ENCODE measurements at regions not wholly inside any gene's neighbourhood (a gene's known extent, or its start where the extent isn't known, plus 50 kb on each side); places are given as distances from the start of the nearest gene placed in this dataset.
"Not testable (repeated sequence)": the region's sequence is repeated elsewhere in the genome, so short reads cannot be mapped to it uniquely, and the experiment has no call there.

- no peak overlapping the region for H3K27ac ChIP-seq
- no peak for DNase-seq (ENCODE audit: low read depth, low spot score)
Observed at GRCh38 chr6:49004801-49005200, 458.3 kb downstream of the MMUT start.

- H3K27ac ChIP-seq = no peak overlapping the region
- DNase-seq (ENCODE audit: low read depth, low spot score) = no peak
Observed at GRCh38 chr6:49003348-49003747, 459.7 kb downstream of the MMUT start.

GRCh38 chr6:49001856-49002541 is 461.1 kb downstream of the MMUT start:
- no peak for DNase-seq (ENCODE audit: low read depth, low spot score)
- H3K27ac ChIP-seq = no peak overlapping the region

GRCh38 chr6:48998574-48998973 is 464.5 kb downstream of the MMUT start:
- no peak overlapping the region for H3K27ac ChIP-seq
- DNase-seq (ENCODE audit: low read depth, low spot score) = no peak

- DNase-seq (ENCODE audit: low read depth, low spot score) = no peak
- H3K27ac ChIP-seq = no peak overlapping the region
Observed at GRCh38 chr6:48996461-48997119, 466.5 kb downstream of the MMUT start.

GRCh38 chr6:48994811-48995210 is 468.2 kb downstream of the MMUT start:
- DNase-seq (ENCODE audit: low read depth, low spot score) = no peak
- H3K27ac ChIP-seq = no peak overlapping the region

- no peak overlapping the region for H3K27ac ChIP-seq
- DNase-seq (ENCODE audit: low read depth, low spot score) = no peak
Observed at GRCh38 chr6:48990739-48991138, 472.3 kb downstream of the MMUT start.

GRCh38 chr6:48986845-48987244 is 476.2 kb downstream of the MMUT start:
- no peak overlapping the region for H3K27ac ChIP-seq
- no peak for DNase-seq (ENCODE audit: low read depth, low spot score)

GRCh38 chr6:48986105-48986504 is 476.9 kb downstream of the MMUT start:
- no peak for DNase-seq (ENCODE audit: low read depth, low spot score)

GRCh38 chr6:48985025-48985424 is 478.0 kb downstream of the MMUT start:
- H3K27ac ChIP-seq = peak overlapping the region; percentile 49
- DNase-seq (ENCODE audit: low read depth, low spot score) = no peak

More at GRCh38 chr6:48986105-48986504, 476.9 kb downstream of the MMUT start:
- no peak overlapping the region for H3K27ac ChIP-seq

- not testable (repeated sequence) for H3K27ac ChIP-seq; DNase-seq (ENCODE audit: low read depth, low spot score)
Observed at GRCh38 chr6:48983968-48984367, 479.1 kb downstream of the MMUT start.

- no peak overlapping the region for H3K27ac ChIP-seq
- no peak for DNase-seq (ENCODE audit: low read depth, low spot score)
Observed at GRCh38 chr6:48983377-48983776, 479.7 kb downstream of the MMUT start.

- H3K27ac ChIP-seq = no peak overlapping the region
- DNase-seq (ENCODE audit: low read depth, low spot score) = no peak
Observed at GRCh38 chr6:48979806-48980205, 483.2 kb downstream of the MMUT start.

- no peak for DNase-seq (ENCODE audit: low read depth, low spot score)
- no peak overlapping the region for H3K27ac ChIP-seq
Observed at GRCh38 chr6:48979085-48979484, 484.0 kb downstream of the MMUT start.

GRCh38 chr6:48978016-48978415 is 485.0 kb downstream of the MMUT start:
- DNase-seq (ENCODE audit: low read depth, low spot score) = no peak
- H3K27ac ChIP-seq = peak overlapping the region; percentile 5

- no peak for DNase-seq (ENCODE audit: low read depth, low spot score)
- peak overlapping the region; percentile 5 for H3K27ac ChIP-seq
Observed at GRCh38 chr6:48977573-48977972, 485.5 kb downstream of the MMUT start.

- DNase-seq (ENCODE audit: low read depth, low spot score) = no peak
- no peak overlapping the region for H3K27ac ChIP-seq
Observed at GRCh38 chr6:48973491-48973890, 489.6 kb downstream of the MMUT start.

GRCh38 chr6:48961781-48962415 is 501.2 kb downstream of the MMUT start:
- no peak for DNase-seq (ENCODE audit: low read depth, low spot score)

GRCh38 chr6:48959251-48960060 is 503.6 kb downstream of the MMUT start:
- DNase-seq (ENCODE audit: low read depth, low spot score) = no peak
- no peak overlapping the region for H3K27ac ChIP-seq

More at GRCh38 chr6:48961781-48962415, 501.2 kb downstream of the MMUT start:
- no peak overlapping the region for H3K27ac ChIP-seq

GRCh38 chr6:48957781-48958180 is 505.3 kb downstream of the MMUT start:
- DNase-seq (ENCODE audit: low read depth, low spot score) = no peak
- no peak overlapping the region for H3K27ac ChIP-seq

- H3K27ac ChIP-seq = no peak overlapping the region
- DNase-seq (ENCODE audit: low read depth, low spot score) = no peak
Observed at GRCh38 chr6:48951917-48952316, 511.1 kb downstream of the MMUT start.
